CD14-positive monocyte (primary cell): ENCODE measurements at regions not wholly inside any gene's neighbourhood (a gene's known extent, or its start where the extent isn't known, plus 50 kb on each side); places are given as distances from the start of the nearest gene placed in this dataset.

Experiments
- DNase-seq, 3 donors: peaks; one replicate each; pipeline ENCODE4 v3.0.0-alpha.2; 2011 to 2022
- H2AFZ ChIP-seq: 2 replicates; pipeline ENCODE4 v1.6.0; 2012; ENCODE audit warnings: mild to moderate bottlenecking, low read depth, low read length, inconsistent platforms; ENCODE audit not compliant: insufficient read depth, poor library complexity, severe bottlenecking
- H3K27ac ChIP-seq, 2 donors: 1 replicate in 1 of 2; 2 replicates in 1 of 2; pipeline ENCODE4 v1.5.1; 2012 to 2013; ENCODE audit warnings: low read length in 2 of 2, control low read depth in 1 of 2, inconsistent platforms in 1 of 2, low read depth in 1 of 2, mild to moderate bottlenecking in 1 of 2
- H3K27me3 ChIP-seq, 2 donors: one replicate each; pipeline versions ENCODE4 v1.6.0 to v1.6.1; 2011 to 2013; ENCODE audit warnings: low read length in 2 of 2; ENCODE audit not compliant: control insufficient read depth in 2 of 2, insufficient read depth in 2 of 2
- H3K36me3 ChIP-seq, 2 donors: replicated peaks in 1 of 2; 1 replicate in 1 of 2; 2 replicates in 1 of 2; pipeline versions ENCODE4 v1.5.1 to v1.6.1; 2012 to 2013; ENCODE audit warnings: low read length in 2 of 2, control low read depth in 1 of 2, inconsistent platforms in 1 of 2, mild to moderate bottlenecking in 1 of 2; ENCODE audit not compliant: insufficient read depth in 2 of 2, control insufficient read depth in 1 of 2
- H3K4me1 ChIP-seq, 2 donors: 1 replicate in 1 of 2; 2 replicates in 1 of 2; pipeline versions ENCODE4 v1.5.1 to v1.6.1; 2012 to 2013; ENCODE audit warnings: low read length in 2 of 2, control low read depth in 1 of 2, inconsistent platforms in 1 of 2, mild to moderate bottlenecking in 1 of 2, moderate library complexity in 1 of 2; ENCODE audit not compliant: insufficient read depth in 2 of 2, control insufficient read depth in 1 of 2
- H3K4me2 ChIP-seq: replicated peaks from 2 replicates; pipeline ENCODE3; 2012; ENCODE audit warnings: low read length, moderate library complexity, mild to moderate bottlenecking; ENCODE audit not compliant: poor library complexity, severe bottlenecking; ENCODE audit errors: extremely low read depth
- H3K4me3 ChIP-seq, 3 experiments: fragments of 200-600 bp in 1 of 3; sonication (generic) in 1 of 3; replicated peaks in 1 of 3; 1 replicate in 2 of 3; 2 replicates in 1 of 3; pipeline ENCODE4 v1.5.1; 2011 to 2013; ENCODE audit warnings: low read length in 3 of 3, mild to moderate bottlenecking in 3 of 3, control low read depth in 2 of 3, low read depth in 2 of 3, inconsistent platforms in 1 of 3, moderate library complexity in 1 of 3
- H3K79me2 ChIP-seq: 2 replicates; pipeline ENCODE4 v1.6.0; 2012; ENCODE audit warnings: mild to moderate bottlenecking, control low read depth, inconsistent platforms, low read length, moderate library complexity; ENCODE audit not compliant: insufficient read depth
- H3K9ac ChIP-seq: 2 replicates; pipeline ENCODE4 v1.6.0; 2017; ENCODE audit warnings: low read length, mild to moderate bottlenecking; ENCODE audit not compliant: insufficient read depth, poor library complexity, severe bottlenecking
- H3K9me3 ChIP-seq, 2 donors: replicated peaks in 1 of 2; 1 replicate in 1 of 2; 2 replicates in 1 of 2; pipeline versions ENCODE4 v1.5.1 to v1.6.1; 2012 to 2013; ENCODE audit warnings: low read length in 2 of 2, control low read depth in 1 of 2; ENCODE audit not compliant: control insufficient read depth in 1 of 2, insufficient read depth in 1 of 2
- H4K20me1 ChIP-seq: 2 replicates; pipeline ENCODE4 v1.6.0; 2012; ENCODE audit warnings: mild to moderate bottlenecking, low read length, control low read depth, moderate library complexity; ENCODE audit not compliant: insufficient read depth
- H3K27ac Mint-ChIP-seq, 7 donors: one replicate each; pipeline ENCODE4 v1.8.0; 2020; ENCODE audit warnings: mild to moderate bottlenecking in 7 of 7, mixed read lengths in 7 of 7, moderate library complexity in 6 of 7, inconsistent platforms in 2 of 7
- H3K27me3 Mint-ChIP-seq, 3 donors: one replicate each; pipeline ENCODE4 v1.8.0; 2021 to 2022; ENCODE audit warnings: low read depth in 3 of 3, mild to moderate bottlenecking in 3 of 3, mixed read lengths in 3 of 3, moderate library complexity in 3 of 3, inconsistent platforms in 1 of 3
- H3K36me3 Mint-ChIP-seq, 2 donors: one replicate each; pipeline ENCODE4 v1.8.0; 2020; ENCODE audit warnings: mixed read lengths in 2 of 2, inconsistent platforms in 1 of 2, mild to moderate bottlenecking in 1 of 2
- H3K4me1 Mint-ChIP-seq: one replicate; pipeline ENCODE4 v1.8.0; 2020; ENCODE audit warnings: mild to moderate bottlenecking, mixed read lengths
- H3K4me3 Mint-ChIP-seq, 2 donors: one replicate each; pipeline ENCODE4 v1.8.0; 2020; ENCODE audit warnings: mild to moderate bottlenecking in 2 of 2, mixed read lengths in 2 of 2, moderate library complexity in 1 of 2
- H3K9me3 Mint-ChIP-seq, 7 donors: one replicate each; pipeline ENCODE4 v1.8.0; 2020 to 2022; ENCODE audit warnings: mixed read lengths in 7 of 7, mild to moderate bottlenecking in 6 of 7, moderate library complexity in 6 of 7, inconsistent platforms in 2 of 7
- CTCF ChIP-seq: fragments of 200-600 bp; IDR thresholded peaks from one replicate; pipeline ENCODE4 v1.8.0; 2022; ENCODE audit warnings: antibody characterized with exemption, mild to moderate bottlenecking
- WGBS: methylation state at CpG from one replicate; pipeline ENCODE4 v1.1.5; 2013; ENCODE audit warnings: missing lambda C conversion rate; ENCODE audit not compliant: insufficient coverage; 5-methylcytosine and 5-hydroxymethylcytosine counted together
- intact Hi-C, 2 donors: fragments of 100-400 bp; cut with micrococcal nuclease; formaldehyde crosslinking; loops; one replicate each; pipeline versions ENCODE4 v1.15.0 to v1.15.1; 2023

- Mint-ChIP-seq H3K27ac (no peak overlapping the region), H3K9me3 (peaks cover 2 to 20% (median 8%) of the 10 kb centered on the region in 7 donors), H3K27me3 (peaks cover 0 to 4% (median 0%) of the 10 kb centered on the region in 3 donors), H3K4me3 (no peak overlapping the region), H3K4me1 (no peaks in the 10 kb centered on the region), H3K36me3 (no peaks in the 10 kb centered on the region)
- no peak for TF ChIP-seq CTCF
- WGBS, result 75% methylated on average over 2 of the region's 4 CpGs
- H3K79me2 ChIP-seq, result no peaks in the 10 kb centered on the region
- H4K20me1 ChIP-seq, result no peaks in the 10 kb centered on the region
- H3K4me3 ChIP-seq, result no peak overlapping the region
- no peak overlapping the region for H3K27ac ChIP-seq
- no peak overlapping the region for H3K9ac ChIP-seq
- H3K36me3 ChIP-seq, result no peaks in the 10 kb centered on the region
- H3K9me3 ChIP-seq, result peaks cover 0 to 1% of the 10 kb centered on the region in 2 donors
- DNase-seq, result no peak
- H2AFZ ChIP-seq, result no peak overlapping the region
- H3K4me2 ChIP-seq, result no peak overlapping the region
- no peaks in the 10 kb centered on the region for H3K4me1 ChIP-seq
- H3K27me3 ChIP-seq, result no peaks in the 10 kb centered on the region
- intact Hi-C loops, result no loop called here
Measured at GRCh38 chr14:98799891-98800290, 472.1 kb downstream of the BCL11B start.

- intact Hi-C loops, result no loop called here
Measured at GRCh38 chr14:98802044-98802443, 470.0 kb downstream of the BCL11B start.

More at GRCh38 chr14:98802044-98802443, 470.0 kb downstream of the BCL11B start:
- no peak for DNase-seq
- Histone ChIP-seq H3K36me3 (no peaks in the 10 kb centered on the region), H3K27me3 (no peaks in the 10 kb centered on the region), H3K79me2 (no peaks in the 10 kb centered on the region), H3K4me3 (no peak overlapping the region), H4K20me1 (no peaks in the 10 kb centered on the region), H2AFZ (no peak overlapping the region), H3K9me3 (no peaks in the 10 kb centered on the region), H3K9ac (no peak overlapping the region), H3K4me2 (no peak overlapping the region), H3K4me1 (no peaks in the 10 kb centered on the region), H3K27ac (no peak overlapping the region)
- H3K36me3 Mint-ChIP-seq, result no peaks in the 10 kb centered on the region
- H3K4me3 Mint-ChIP-seq, result no peak overlapping the region
- no peaks in the 10 kb centered on the region for H3K4me1 Mint-ChIP-seq
- no peak for TF ChIP-seq CTCF
- H3K27ac Mint-ChIP-seq, result no peak overlapping the region
- peaks cover 0 to 4% (median 0%) of the 10 kb centered on the region in 3 donors for H3K27me3 Mint-ChIP-seq
- WGBS, result 70% methylated on average over 4 of the region's 9 CpGs
- peaks cover 3 to 19% (median 7%) of the 10 kb centered on the region in 7 donors for H3K9me3 Mint-ChIP-seq
